H1 (cell line): ENCODE measurements at regions not wholly inside any gene's neighbourhood (a gene's known extent, or its start where the extent isn't known, plus 50 kb on each side); places are given as distances from the start of the nearest gene placed in this dataset.

ENCODE experiments used
- CTCF ChIA-PET: fragments of 300-600 bp; sonication (Branson Sonifier 250); formaldehyde crosslinking; loops from one replicate; lab custom pipeline; 2021; ENCODE audit not compliant: partially characterized antibody; lab: Charles Lee
- POLR2A ChIA-PET: fragments of 300-600 bp; sonication (Branson Sonifier 250); formaldehyde crosslinking; loops from one replicate; lab custom pipeline; 2021; ENCODE audit warnings: inconsistent platforms; ENCODE audit not compliant: partially characterized antibody; lab: Charles Lee
- DNase-seq, 2 experiments: peaks; one replicate each; pipeline versions ENCODE4 v3.0.0 to v3.0.0-alpha.2; 2010 to 2022; ENCODE audit warnings: low spot score in 2 of 2, low read depth in 1 of 2, mixed read lengths in 1 of 2
- FAIRE-seq: peaks from 2 replicates; lab custom pipeline; 2011; peaks lifted over from hg19 to GRCh38; lab: Jason Lieb, UNC
- H2AFZ ChIP-seq: 2 replicates; pipeline ENCODE4 v1.8.1; 2012; ENCODE audit warnings: low read length, inconsistent platforms
- H2AK5ac ChIP-seq: 2 replicates; pipeline ENCODE4 v1.6.1; 2013; ENCODE audit warnings: low read depth, low read length
- H2BK120ac ChIP-seq: replicated peaks from 2 replicates; pipeline ENCODE3; 2013; ENCODE audit warnings: low read depth, low read length, inconsistent platforms
- H2BK12ac ChIP-seq: 2 replicates; pipeline ENCODE4 v1.6.1; 2013; ENCODE audit warnings: low read depth, low read length
- H2BK15ac ChIP-seq: 2 replicates; pipeline ENCODE4 v1.6.1; 2013; ENCODE audit warnings: low read length
- H2BK20ac ChIP-seq: 2 replicates; pipeline ENCODE4 v1.6.1; 2013; ENCODE audit warnings: low read length
- H2BK5ac ChIP-seq: 2 replicates; pipeline ENCODE4 v1.6.1; 2013; ENCODE audit warnings: low read depth, low read length
- H3K14ac ChIP-seq: 2 replicates; pipeline ENCODE4 v1.6.1; 2013; ENCODE audit warnings: inconsistent platforms; ENCODE audit not compliant: insufficient read length
- H3K18ac ChIP-seq: 2 replicates; pipeline ENCODE4 v1.6.1; 2013; ENCODE audit warnings: low read length; ENCODE audit errors: extremely low read depth
- H3K23ac ChIP-seq: 2 replicates; pipeline ENCODE4 v1.6.1; 2013; ENCODE audit warnings: inconsistent platforms; ENCODE audit not compliant: insufficient read length
- H3K23me2 ChIP-seq: 2 replicates; pipeline ENCODE4 v1.6.1; 2013; ENCODE audit warnings: low read depth, low read length
- H3K27ac ChIP-seq: 2 replicates; pipeline ENCODE4 v1.6.1; 2011; ENCODE audit warnings: low read depth, low read length, inconsistent platforms
- H3K27me3 ChIP-seq, 4 experiments: replicated peaks in 1 of 4; 1 replicate in 1 of 4; 2 replicates in 3 of 4; pipeline versions ENCODE4 v1.6.1 to v1.8.1; 2011 to 2013; ENCODE audit warnings: low read length in 3 of 4, mild to moderate bottlenecking in 3 of 4, inconsistent platforms in 2 of 4, mixed read lengths in 2 of 4, moderate library complexity in 1 of 4; ENCODE audit not compliant: control insufficient read depth in 3 of 4, insufficient read depth in 3 of 4; ENCODE audit errors: extremely low read depth in 1 of 4
- H3K36me3 ChIP-seq, 4 experiments: 2 replicates each; pipeline versions ENCODE4 v1.6.1 to v1.8.1; 2011 to 2013; ENCODE audit warnings: mild to moderate bottlenecking in 4 of 4, low read length in 3 of 4, moderate library complexity in 2 of 4, control low read depth in 1 of 4, inconsistent platforms in 1 of 4; ENCODE audit not compliant: insufficient read depth in 4 of 4, control insufficient read depth in 2 of 4
- H3K4ac ChIP-seq: replicated peaks from 2 replicates; pipeline ENCODE3; 2013; ENCODE audit warnings: low read length, low read depth, mixed read lengths, inconsistent platforms; ENCODE audit not compliant: insufficient read length
- H3K4me1 ChIP-seq, 4 experiments: replicated peaks in 1 of 4; 1 replicate in 1 of 4; 2 replicates in 3 of 4; pipeline versions ENCODE4 v1.6.1 to v1.8.1; 2011 to 2013; ENCODE audit warnings: low read length in 3 of 4, inconsistent platforms in 2 of 4, mixed read lengths in 1 of 4; ENCODE audit not compliant: insufficient read depth in 4 of 4, control insufficient read depth in 3 of 4
- H3K4me2 ChIP-seq, 2 experiments: 2 replicates each; pipeline versions ENCODE4 v1.6.1 to v1.8.1; 2011 to 2013; ENCODE audit warnings: low read depth in 2 of 2, low read length in 2 of 2, control low read depth in 1 of 2, inconsistent platforms in 1 of 2, mild to moderate bottlenecking in 1 of 2; ENCODE audit not compliant: insufficient read depth in 1 of 2
- H3K4me3 ChIP-seq, 4 experiments: fragments of 200-600, 300-600 bp in 1 of 4; sonication (generic), shearing (Covaris generic), sonication (Bioruptor Twin) in 1 of 4; 2 replicates each; pipeline versions ENCODE4 v1.5.1 to v1.8.1; 2011 to 2016; ENCODE audit warnings: low read length in 4 of 4, low read depth in 3 of 4, control low read depth in 2 of 4, inconsistent platforms in 2 of 4, mild to moderate bottlenecking in 2 of 4, mixed read lengths in 1 of 4, moderate library complexity in 1 of 4; ENCODE audit not compliant: insufficient read depth in 2 of 4; ENCODE audit errors: extremely low read depth in 1 of 4
- H3K56ac ChIP-seq: replicated peaks from 2 replicates; pipeline ENCODE3; 2013; ENCODE audit warnings: low read depth, mild to moderate bottlenecking, mixed read lengths, low read length, inconsistent platforms; ENCODE audit not compliant: insufficient read length
- H3K79me1 ChIP-seq: 2 replicates; pipeline ENCODE4 v1.6.1; 2013; ENCODE audit warnings: low read depth, low read length, control low read depth
- H3K79me2 ChIP-seq, 2 experiments: 2 replicates each; pipeline versions ENCODE4 v1.6.1 to v1.8.1; 2012 to 2013; ENCODE audit warnings: low read length in 2 of 2, mild to moderate bottlenecking in 2 of 2, inconsistent platforms in 1 of 2; ENCODE audit not compliant: insufficient read depth in 2 of 2, control insufficient read depth in 1 of 2
- H3K9ac ChIP-seq, 4 experiments: replicated peaks in 1 of 4; 1 replicate in 1 of 4; 2 replicates in 3 of 4; pipeline versions ENCODE4 v1.6.1 to v1.8.1; 2011 to 2013; ENCODE audit warnings: low read depth in 3 of 4, low read length in 3 of 4, control low read depth in 2 of 4, mild to moderate bottlenecking in 2 of 4, moderate library complexity in 2 of 4, inconsistent platforms in 1 of 4; ENCODE audit errors: extremely low read depth in 1 of 4
- H3K9me3 ChIP-seq, 2 experiments: 2 replicates each; pipeline versions ENCODE4 v1.6.1 to v1.8.1; 2012 to 2013; ENCODE audit warnings: mild to moderate bottlenecking in 2 of 2, moderate library complexity in 2 of 2, control low read depth in 1 of 2, inconsistent platforms in 1 of 2, low read depth in 1 of 2, low read length in 1 of 2, mixed read lengths in 1 of 2; ENCODE audit not compliant: insufficient read depth in 2 of 2
- H4K20me1 ChIP-seq, 2 experiments: replicated peaks in 1 of 2; 2 replicates each; pipeline versions ENCODE3 to v1.8.1; 2011 to 2013; ENCODE audit warnings: inconsistent platforms in 2 of 2, low read length in 2 of 2, mild to moderate bottlenecking in 1 of 2; ENCODE audit not compliant: insufficient read depth in 2 of 2, control insufficient read depth in 1 of 2
- H4K5ac ChIP-seq: 2 replicates; pipeline ENCODE4 v1.6.1; 2013; ENCODE audit warnings: low read length, low read depth, mixed read lengths, inconsistent platforms; ENCODE audit not compliant: insufficient read length
- H4K8ac ChIP-seq: 2 replicates; pipeline ENCODE4 v1.8.0; 2013; ENCODE audit warnings: mild to moderate bottlenecking, moderate library complexity, low read length, inconsistent platforms; ENCODE audit not compliant: insufficient read depth; ENCODE audit errors: extremely low read depth
- H4K91ac ChIP-seq: replicated peaks from 2 replicates; pipeline ENCODE3; 2013; ENCODE audit warnings: low read length, mixed read lengths, inconsistent platforms; ENCODE audit not compliant: insufficient read length
- CTCF ChIP-seq, 3 experiments: IDR thresholded peaks; 1 replicate in 2 of 3; 2 replicates in 1 of 3; pipeline versions ENCODE4 v1.5.1 to v1.6.1; 2011; ENCODE audit warnings: low read length in 3 of 3, mild to moderate bottlenecking in 3 of 3, inconsistent platforms in 2 of 3, low read depth in 1 of 3, moderate library complexity in 1 of 3; ENCODE audit not compliant: insufficient read depth in 1 of 3; ENCODE audit errors: control extremely low read depth in 1 of 3
- RAD21 ChIP-seq, 2 experiments: IDR thresholded peaks in 1 of 2; conservative IDR thresholded peaks in 1 of 2; 2 replicates each; pipeline ENCODE4 v1.6.1; 2011; ENCODE audit warnings: low read depth in 2 of 2, low read length in 2 of 2, improper control_type of control experiment in 1 of 2, inconsistent platforms in 1 of 2, mild to moderate bottlenecking in 1 of 2, moderate library complexity in 1 of 2
- WGBS, 2 experiments: shearing (Covaris generic) in 1 of 2; methylation state at CpG; one replicate each; pipeline versions ENCODE4 v1.1.6 to v1.1.7; 2013 to 2015; ENCODE audit warnings: low lambda C conversion rate in 2 of 2, mixed read lengths in 2 of 2, inconsistent platforms in 1 of 2, low coverage in 1 of 2, missing lambda C conversion rate in 1 of 2; ENCODE audit not compliant: insufficient replicate concordance in 2 of 2, insufficient coverage in 1 of 2, insufficient read length in 1 of 2; ENCODE audit errors: extremely low coverage in 1 of 2, missing lambda C conversion rate in 1 of 2; 5-methylcytosine and 5-hydroxymethylcytosine counted together
- TF ChIP-seq, protein P1 (sequence below): IDR thresholded peaks from 2 replicates; pipeline ENCODE4 v1.6.1; 2011; ENCODE audit warnings: low read length, improper control_type of control experiment

DNA sequence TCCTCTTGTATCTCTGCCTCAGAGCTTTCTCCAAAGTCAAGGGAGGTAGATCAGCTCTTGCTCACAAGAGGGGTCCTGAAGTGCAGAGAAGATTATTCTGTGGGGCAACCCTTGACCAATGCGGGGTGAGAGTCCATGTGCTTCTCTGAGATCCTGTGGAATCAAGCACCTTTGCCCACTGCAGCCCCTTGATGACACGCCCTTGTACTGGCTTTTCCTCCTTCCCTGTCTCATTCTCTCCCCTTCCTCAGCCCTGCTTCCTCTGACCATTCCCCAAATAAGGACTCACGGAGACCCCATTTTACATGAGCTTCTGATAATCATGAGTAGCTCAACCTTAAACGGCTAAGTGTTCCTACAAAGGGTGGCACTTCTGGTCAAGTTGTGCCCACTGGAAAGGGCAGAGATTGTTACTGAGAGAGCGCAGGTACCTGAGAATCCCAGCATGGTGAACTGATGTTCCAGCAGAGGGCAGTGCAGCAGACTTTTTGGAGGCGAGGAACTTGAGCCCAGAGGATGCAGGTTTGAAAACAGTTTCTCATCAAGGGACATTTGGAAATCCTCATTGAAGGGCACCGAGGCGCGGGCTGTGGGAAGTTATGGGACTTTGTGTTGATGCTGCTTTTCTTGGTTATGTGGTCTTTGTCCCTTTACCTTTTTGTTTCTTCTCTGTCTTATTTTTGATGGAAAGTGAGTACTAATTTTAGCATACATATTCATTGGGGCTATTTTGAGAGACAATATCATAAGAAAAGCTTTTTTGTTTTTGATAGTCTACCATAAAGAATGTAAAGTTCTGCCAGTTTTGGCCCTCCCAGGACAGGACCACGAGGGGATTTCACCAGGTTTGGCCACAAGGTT lies 201.3 kb downstream of the RBM46 start:
- no peak overlapping the region for H2BK15ac ChIP-seq
- no peak overlapping the region for H3K4me3 ChIP-seq
- no peak overlapping the region for H3K4ac ChIP-seq
- no peaks in the 10 kb centered on the region for H4K20me1 ChIP-seq
- ChIA-PET POLR2A (no interaction called here), CTCF (interaction anchor here (0.6 to 2.2 kb wide), 31 partner anchors 8 to 805 kb away, joined by 3 to 7 read pairs (median 3); no protein-coding TSS in a partner anchor)
- H2BK120ac ChIP-seq: no peak overlapping the region
- no peak overlapping the region for H4K5ac ChIP-seq
- H3K23me2 ChIP-seq: no peaks in the 10 kb centered on the region
- peak; percentile 97 for FAIRE-seq
- H3K4me1 ChIP-seq: no peaks in the 10 kb centered on the region
- no peak overlapping the region for H3K18ac ChIP-seq
- no peak overlapping the region for H2BK12ac ChIP-seq
- H3K27me3 ChIP-seq: no peaks in the 10 kb centered on the region
- H4K91ac ChIP-seq: no peak overlapping the region
- no peaks in the 10 kb centered on the region for H3K79me1 ChIP-seq
- no peak overlapping the region for H3K27ac ChIP-seq
- peak overlapping the region; percentile 90 for H2AFZ ChIP-seq
- H3K36me3 ChIP-seq: no peaks in the 10 kb centered on the region
- no peak overlapping the region for H2BK20ac ChIP-seq
- H2BK5ac ChIP-seq: no peak overlapping the region
- H3K4me2 ChIP-seq: no peak overlapping the region
- H3K79me2 ChIP-seq: no peaks in the 10 kb centered on the region
- peak; percentile 38 to 76 for DNase-seq
- no peak overlapping the region for H3K56ac ChIP-seq
- no peak overlapping the region for H3K9ac ChIP-seq
- no peak overlapping the region for H4K8ac ChIP-seq
- H3K14ac ChIP-seq: no peak overlapping the region
- H3K9me3 ChIP-seq: no peaks in the 10 kb centered on the region
- WGBS, 2 experiments: 46% methylated on average over 10 of the region's 10 CpGs; no CpG with 5 or more reads in 1 of the 2 experiments
- H3K23ac ChIP-seq: no peak overlapping the region
- TF ChIP-seq, protein P1, sequence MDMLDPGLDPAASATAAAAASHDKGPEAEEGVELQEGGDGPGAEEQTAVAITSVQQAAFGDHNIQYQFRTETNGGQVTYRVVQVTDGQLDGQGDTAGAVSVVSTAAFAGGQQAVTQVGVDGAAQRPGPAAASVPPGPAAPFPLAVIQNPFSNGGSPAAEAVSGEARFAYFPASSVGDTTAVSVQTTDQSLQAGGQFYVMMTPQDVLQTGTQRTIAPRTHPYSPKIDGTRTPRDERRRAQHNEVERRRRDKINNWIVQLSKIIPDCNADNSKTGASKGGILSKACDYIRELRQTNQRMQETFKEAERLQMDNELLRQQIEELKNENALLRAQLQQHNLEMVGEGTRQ: no peak
- peak; percentile 74 to 90 (median 85) for TF ChIP-seq CTCF (IDR thresholded peaks at IDR 0.05; ENCODE audit: control extremely low read depth in 1 of 3, insufficient read depth in 1 of 3, low read depth in 1 of 3, low read length in 3 of 3)
- peak; percentile 80 to 87 for TF ChIP-seq RAD21 (IDR thresholded peaks at IDR 0.05 in 1 of 2, conservative IDR thresholded peaks at IDR 0.05 in 1 of 2; ENCODE audit: low read depth in 2 of 2, low read length in 2 of 2)
- TF ChIP-seq, all 59 proteins: peak for 2
- H2AK5ac ChIP-seq: no peak overlapping the region
